NCI-H1694 treated with DMSO at 0.1 percent for 48 hours (cell line): ENCODE measurements at regions not wholly inside any gene's neighbourhood (a gene's known extent, or its start where the extent isn't known, plus 50 kb on each side); places are given as distances from the start of the nearest gene placed in this dataset.
A peak's percentile ranks its signal among the peaks of the same experiment; 100 is the strongest.

ENCODE experiments used
- DNase-seq: peaks from one replicate; lab custom pipeline; 2025; lab: John Stamatoyannopoulos, UW

DNA sequence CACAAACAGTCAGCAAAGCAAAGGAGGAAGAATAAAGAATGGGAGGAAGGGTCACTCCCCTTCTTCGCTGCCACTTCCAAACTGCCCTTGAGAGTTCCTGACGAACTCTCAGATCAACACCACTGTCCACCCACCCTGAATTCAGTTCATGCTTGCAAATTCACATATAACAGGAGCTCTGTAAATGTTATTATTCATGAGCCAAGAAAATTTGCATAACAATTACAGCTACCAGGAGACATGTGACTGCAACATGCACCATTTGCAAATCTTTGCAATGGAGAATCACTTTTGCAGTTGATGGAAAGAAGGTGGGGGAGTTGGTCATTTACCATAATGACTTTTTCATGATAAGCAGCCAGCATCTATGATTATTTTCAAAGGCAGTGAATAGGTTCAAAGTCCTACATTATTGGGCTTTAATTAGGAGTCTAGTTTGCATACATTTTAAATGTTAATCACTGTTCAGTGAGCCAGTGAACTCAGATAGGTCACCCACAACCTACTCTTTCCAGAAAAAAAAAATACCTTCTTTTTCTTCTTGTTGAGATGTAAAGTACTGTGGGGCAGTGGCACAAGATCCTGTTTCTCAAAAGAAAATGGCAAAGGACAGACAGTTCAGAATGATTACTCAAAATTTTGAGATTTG lies 149.7 kb downstream of the CAAP1 start:
- DNase-seq = no peak

DNA sequence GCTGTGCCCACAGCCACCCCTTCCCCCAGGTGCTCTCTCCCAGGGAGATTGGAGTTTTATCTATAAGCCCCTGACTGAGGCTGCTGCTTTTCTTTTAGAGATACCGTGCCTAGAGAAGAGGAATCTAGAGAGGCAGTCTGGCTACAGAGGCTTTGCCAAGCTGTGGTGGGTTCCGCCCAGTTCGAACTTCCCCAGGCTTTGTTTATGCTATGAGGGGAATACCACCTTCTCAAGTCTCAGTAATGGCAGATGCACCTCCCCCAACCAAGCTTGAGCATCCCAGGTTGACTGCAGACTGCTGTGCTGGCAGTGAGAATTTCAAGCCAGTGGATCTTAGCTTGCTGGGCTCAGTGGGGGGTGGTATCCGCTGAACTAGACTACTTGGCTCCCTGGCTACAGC lies 157.4 kb downstream of the CAAP1 start:
- DNase-seq = no peak

DNA sequence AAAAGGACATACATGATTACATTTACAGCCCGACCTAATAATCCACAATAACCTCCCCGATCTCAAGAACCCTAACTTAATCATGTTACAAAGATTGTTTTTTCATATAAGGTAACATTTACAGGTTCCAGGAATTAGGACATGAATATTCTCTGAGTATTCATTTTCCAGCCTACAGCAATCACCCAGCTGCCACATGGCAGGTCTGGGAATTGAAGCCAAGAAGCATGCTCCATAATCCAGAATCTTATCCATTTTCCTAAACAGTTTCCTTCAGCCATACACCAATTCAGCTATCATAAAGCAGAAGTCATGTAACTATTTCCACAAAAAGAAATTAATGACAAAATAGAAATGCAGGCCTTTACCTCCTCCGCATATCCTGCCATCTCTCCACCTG lies 163.4 kb downstream of the CAAP1 start:
- DNase-seq = no peak

DNA sequence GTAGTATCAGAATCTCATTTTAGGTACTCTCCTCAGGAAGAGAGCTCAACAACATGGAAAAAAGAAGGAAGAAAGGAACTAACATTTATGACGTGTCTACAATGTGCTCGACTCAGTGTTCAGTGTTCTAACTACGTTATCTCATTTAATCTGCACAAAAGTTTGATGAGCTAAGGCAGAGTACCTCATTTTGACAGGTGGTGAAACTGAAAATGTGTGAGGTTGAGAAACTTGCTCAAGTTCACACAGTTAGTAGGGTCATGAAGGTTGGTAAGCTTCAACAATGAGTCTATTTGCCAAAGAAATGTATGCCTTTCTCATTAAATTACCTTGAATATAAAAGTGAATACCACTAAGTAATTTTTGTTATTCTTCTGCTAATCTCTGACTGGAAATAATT lies 165.1 kb downstream of the CAAP1 start:
- DNase-seq = no peak

DNA sequence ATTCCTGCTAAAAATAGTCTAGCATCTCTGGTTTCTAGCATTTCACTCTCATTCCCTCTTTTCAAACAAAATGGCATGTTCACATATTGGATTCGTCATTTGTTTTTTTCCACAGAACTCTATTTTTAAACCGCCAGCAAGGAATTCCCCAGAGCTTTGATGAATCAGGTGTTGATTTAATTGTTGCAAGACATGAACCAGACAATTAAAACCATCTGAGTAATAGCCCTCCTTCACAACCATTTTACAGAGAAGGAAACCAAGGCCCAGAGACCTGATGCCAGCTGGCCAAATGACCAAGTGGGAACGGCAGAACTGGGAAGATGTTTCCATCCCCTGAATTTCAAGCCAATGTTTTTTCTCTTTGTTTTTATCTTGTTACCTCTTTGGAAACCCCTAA lies 167.0 kb downstream of the CAAP1 start:
- DNase-seq = no peak

DNA sequence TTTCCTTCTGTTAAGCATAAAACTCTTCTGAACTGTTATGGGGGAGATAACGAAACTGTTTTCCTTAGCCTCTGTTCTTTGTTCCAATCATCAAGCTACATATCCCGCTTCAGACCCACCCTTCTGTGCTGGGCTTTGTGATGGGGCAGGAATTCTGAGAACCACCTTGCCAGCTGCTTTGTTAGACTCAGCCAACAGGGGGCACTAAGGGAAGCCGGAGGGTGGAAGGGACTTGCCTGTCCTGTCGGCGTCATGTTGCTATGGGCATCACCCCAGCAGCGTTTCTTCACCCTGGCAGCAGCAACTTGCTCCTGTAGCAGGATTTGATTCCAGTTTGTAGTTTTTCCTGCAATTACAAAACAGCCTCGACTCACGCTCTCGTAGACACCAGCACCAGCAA lies 169.1 kb downstream of the CAAP1 start:
- peak; percentile 77 for DNase-seq

DNA sequence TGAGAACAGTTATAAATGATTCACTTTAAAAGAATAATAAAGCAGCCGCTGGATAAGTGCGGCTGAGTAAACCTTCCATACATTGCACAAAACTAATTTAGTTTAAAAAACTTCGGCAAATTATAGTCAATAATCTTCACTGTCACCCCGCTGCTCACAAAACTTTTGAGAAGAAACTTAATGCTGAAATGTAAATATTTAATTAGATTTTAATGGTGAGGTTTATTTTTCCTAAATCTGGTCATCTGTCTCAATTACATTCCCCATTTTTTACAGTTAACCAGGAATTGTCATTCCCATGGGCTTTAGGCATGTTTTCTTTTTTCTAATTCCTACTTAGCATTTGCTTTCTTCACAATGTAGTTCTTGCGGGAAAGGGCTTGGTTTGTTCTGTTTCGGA lies 169.8 kb downstream of the CAAP1 start:
- DNase-seq = no peak

DNA sequence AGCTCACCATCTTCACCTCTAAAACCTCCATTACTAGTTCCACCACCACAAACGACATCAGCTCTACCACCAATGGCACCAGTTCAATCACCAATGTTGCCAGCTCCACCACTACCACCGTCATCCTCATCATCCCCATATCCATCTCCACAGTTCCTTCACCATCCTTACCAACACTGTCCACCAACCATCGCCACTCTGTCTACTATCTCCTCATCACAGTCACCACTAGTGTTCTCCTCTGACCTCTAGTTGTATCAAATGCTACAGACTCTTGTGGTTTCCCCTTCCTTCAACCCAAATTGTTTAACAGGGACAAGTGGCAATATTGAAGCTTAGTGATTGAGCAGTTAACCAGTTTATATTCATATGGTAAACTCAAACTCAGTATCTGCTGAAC lies 182.6 kb downstream of the CAAP1 start:
- DNase-seq = no peak

DNA sequence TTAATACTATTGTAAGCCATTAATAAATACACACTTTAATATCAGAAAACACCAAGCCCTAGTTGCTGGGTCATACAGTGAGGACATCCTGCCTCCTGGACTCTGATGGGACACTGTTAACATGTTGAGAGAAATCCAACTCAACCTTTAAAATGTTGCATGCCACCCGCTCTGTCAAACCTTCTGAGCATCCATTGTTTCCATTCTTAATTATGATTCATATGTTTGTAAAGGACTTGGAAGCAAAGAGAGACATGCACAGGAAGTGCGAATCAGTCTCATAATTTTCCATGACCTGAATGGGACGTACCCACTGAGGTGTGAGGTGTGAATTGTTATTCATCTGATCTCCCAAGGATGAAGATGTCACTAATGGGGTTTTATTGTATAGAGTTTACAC lies 186.4 kb downstream of the CAAP1 start:
- no peak for DNase-seq

DNA sequence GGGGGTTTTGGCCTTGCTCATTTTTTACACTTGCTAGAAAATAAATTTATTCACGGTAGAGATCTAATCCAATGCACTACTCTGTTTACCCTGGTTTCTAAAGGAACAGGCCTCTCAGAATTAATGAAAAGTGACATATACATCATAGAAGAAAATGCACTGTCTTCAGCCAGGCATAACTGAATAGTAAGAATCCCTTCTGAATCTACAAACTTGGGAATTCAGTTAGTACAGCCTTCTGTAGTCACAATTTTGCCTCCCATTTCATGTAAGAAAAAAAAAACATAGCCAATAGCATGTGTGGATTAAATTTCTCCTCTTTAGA lies 197.3 kb downstream of the CAAP1 start:
- no peak for DNase-seq

DNA sequence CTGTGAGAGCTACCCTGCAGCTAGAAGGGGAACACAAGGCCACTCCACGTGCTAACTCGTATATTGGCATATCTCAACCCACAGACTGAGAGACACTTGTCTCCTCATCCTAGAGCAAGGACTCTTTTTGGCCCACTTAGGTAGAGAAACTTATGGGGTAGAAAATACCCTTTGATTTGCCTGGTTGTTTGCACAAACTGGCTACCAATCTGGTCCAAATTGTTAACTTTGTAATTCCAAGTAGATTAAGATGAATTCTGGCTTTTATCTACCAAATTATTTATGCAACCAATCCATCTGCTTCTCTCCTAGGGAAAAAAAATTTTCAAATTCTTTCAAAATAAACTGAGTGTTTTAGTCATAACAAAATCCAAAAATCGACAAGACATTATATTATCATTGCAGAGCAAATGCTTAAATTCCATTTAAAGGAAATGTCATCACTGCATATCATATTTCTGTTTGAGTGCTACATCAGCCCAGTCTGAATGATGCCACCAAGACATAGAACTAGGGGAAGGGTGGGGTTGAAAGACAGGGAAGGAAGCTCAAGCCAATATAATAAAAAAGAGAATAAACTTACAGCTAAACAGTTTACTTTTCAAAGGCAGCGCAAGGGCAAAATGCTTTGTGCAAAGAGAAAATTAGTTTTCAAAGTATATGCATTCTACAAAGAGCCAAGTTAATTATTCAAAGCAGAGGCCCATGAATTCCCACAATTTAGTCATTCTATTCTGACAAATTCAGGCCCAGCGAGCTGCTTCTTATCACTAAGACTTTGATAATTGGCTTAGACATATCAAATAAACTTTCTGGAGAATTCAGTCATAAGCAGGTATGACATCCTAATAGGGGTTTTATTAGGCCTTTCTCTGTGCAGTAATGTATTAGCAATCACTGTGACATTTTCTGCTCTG lies 198.0 kb downstream of the CAAP1 start:
- no peak for DNase-seq

DNA sequence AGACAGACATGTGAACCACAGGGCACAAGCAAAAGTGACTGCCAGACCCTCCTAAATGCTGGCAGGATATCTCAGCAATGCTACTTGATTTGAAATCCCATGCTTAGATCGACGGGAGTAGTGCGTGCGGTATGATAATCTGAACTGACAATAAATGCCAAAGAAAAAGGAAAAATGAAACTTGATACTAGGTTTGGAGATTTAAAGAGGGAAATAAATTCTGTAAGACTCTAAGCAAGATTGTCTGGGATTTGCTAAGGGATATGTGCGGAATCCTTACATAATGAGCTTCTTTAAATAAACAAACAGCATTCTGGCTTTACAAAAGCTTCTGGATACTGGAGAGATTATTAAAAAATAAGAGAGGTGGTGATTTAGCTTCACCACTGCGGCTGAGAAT lies 203.6 kb downstream of the CAAP1 start:
- no peak for DNase-seq

DNA sequence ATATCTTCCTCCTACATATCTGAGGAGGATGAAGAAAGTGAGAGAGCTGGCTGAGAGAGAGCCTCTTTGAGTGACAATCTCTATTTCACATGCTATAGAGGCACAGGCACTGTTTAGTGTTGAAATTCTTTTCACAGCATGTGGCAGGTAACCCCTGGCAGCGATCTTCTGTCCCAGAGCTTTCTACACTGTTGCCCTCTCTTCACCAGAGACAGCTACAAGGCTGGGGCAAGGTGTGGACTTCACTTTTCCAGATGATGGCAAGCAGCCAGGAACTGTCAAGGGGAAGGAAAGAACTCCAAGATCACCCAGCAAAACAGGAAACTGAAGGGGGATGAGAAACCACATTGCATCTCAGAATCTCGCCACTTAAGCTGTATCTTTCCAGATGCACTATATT lies 205.2 kb downstream of the CAAP1 start:
- no peak for DNase-seq

DNA sequence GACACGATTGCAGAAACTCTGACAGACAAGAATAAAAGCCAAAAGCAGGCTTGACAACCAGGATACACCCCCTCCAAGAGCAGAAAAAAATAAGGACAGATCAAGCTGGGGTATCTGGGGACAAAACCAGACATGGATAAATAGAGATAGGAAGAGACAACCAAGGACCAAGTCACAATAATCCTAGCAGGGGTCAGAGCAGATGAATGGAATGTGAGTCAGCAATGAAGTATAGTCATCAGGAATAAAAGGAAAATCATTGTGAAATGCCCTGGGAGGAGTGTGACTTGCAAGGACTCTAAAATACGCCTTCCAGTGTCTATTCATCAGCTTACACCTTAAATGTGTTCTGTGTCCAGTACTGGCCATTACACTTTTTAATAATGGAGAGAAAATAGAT lies 206.8 kb downstream of the CAAP1 start:
- no peak for DNase-seq

DNA sequence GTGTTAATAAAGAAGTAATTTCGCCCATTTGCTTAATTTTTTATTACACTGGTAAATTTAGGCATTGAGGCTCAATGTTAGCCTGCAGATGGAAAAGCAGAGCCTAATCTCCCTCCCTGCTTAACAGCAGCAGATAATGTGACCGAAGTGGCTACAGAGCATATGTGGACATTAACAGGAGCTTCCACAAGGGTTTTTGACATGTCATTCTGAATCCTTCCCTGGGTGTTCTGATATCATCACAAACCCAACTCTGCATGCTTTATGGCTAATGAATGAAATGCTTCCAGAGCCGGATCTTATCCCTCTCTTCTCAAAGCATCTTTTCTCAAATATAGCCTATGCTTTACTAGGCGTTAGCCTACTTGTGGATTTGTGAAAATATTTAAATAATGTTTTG lies 208.6 kb downstream of the CAAP1 start:
- DNase-seq = no peak

DNA sequence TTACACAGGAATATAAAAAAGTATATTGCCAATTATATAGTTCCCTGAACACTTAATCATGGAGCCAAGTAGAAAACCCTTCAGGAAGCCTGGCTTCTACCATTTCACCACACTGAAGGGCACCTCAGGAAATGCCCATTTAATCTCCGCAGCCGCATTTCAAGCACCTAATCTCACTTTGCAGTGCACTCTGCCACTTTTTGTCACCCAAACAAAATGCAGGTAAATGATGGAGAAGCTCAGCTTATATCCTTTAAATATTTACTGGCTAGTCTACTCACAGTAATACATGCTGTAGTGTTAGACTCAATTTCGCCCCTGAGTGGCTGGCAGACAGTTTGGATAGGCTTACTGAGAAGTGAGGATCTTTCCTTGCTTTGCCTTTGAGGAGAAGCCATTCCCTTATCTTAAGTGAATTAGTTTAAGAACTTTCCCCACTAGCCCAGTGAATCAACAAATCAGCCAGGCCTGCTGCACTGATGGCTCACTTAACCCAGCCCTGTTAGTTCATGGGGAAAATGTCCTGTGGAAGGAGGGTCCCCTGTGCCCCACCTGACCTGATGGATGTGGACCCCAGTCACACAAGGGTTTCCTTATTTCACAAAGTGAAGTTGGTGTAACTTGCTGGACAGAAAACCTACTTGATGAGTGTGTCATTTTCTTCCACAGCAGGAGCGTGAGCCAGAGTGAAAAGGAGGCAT lies 209.7 kb downstream of the CAAP1 start:
- no peak for DNase-seq

DNA sequence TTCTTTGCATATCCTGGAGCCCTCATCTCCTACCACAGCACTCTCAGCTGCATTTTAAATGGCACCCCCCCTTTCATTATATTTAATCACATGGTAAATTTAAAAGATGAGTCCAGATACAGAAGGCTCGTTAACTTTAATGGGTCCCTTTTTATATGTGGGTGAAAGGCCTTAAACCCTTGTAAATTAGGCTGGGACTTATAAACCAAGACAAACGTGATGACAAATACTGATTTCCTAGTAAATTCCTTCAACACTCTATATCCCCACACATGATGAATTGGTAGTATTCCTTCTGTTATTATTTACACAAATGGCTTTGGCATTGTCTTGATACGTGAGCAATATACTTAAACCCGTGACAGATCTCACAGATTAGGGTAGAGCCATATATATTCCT lies 210.6 kb downstream of the CAAP1 start:
- no peak for DNase-seq

DNA sequence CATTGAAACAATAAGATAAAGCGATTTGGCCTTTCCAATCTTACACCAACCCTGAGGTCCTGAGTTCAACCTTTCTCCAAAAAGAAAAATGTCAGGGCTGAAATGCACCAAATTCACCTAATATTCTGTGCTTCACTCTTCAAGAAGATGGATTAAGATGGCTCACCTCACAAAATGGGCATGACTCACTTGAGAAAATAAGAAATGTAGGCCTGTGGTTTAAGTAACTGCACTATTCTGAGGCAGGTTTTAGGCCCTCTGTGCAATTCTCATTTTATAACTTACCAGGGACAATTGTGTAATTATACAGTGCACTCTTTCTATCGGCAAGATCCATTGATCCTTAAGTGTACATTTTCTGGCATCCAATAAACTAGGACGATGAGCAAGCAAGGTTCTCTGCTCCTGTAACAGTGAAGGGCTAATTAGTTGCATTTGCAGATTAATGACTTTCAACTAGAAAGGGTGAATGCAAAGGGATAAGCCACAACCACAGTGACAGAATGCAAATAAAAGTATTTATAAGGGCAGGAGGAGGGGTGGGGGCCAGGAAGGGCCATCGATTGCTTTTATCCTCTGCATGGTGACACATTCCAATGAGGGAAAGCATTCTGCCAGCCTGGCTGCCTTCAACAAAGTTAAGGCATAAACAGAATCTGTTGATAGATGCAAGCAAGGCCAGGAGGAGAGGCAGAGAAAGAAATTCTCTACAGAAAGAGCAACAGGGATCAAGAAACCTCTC lies 214.5 kb downstream of the CAAP1 start:
- no peak for DNase-seq

DNA sequence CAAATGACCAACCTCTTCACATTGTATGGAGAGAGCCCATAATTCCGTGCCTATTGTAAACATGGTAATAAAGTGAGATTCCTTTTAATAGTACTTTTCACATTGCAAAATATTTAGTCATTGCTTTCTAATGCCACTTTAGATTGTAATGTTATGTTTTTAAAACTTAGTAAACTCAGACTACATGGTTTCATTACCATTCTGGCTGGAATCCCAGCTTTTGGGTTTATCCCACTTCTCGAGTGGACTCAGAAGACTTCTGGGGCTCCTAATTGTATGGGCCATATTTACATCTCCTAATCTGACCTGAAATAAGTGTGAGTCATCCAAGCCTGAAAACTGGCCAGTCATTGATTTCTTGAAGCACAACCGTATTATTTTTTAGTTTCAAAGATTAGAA lies 217.6 kb downstream of the CAAP1 start:
- no peak for DNase-seq

DNA sequence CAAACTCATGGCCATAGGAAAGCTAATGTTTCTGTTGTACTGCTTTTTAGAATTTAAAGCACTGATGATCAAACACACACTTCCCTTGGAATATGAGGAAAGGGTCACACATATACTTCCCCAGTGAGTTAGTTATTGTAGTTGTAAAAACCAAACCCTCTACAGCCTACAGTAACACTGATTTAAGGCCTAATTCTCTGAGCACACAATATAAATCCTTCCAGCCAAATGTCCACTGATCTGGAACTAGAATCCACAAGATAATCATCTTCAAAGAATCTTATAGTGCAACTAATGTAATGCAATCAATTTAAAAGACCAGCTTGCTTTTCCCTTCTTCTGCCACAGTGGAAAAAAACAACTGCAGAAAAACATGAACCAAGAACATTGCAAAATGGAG lies 219.3 kb downstream of the CAAP1 start:
- DNase-seq = no peak

DNA sequence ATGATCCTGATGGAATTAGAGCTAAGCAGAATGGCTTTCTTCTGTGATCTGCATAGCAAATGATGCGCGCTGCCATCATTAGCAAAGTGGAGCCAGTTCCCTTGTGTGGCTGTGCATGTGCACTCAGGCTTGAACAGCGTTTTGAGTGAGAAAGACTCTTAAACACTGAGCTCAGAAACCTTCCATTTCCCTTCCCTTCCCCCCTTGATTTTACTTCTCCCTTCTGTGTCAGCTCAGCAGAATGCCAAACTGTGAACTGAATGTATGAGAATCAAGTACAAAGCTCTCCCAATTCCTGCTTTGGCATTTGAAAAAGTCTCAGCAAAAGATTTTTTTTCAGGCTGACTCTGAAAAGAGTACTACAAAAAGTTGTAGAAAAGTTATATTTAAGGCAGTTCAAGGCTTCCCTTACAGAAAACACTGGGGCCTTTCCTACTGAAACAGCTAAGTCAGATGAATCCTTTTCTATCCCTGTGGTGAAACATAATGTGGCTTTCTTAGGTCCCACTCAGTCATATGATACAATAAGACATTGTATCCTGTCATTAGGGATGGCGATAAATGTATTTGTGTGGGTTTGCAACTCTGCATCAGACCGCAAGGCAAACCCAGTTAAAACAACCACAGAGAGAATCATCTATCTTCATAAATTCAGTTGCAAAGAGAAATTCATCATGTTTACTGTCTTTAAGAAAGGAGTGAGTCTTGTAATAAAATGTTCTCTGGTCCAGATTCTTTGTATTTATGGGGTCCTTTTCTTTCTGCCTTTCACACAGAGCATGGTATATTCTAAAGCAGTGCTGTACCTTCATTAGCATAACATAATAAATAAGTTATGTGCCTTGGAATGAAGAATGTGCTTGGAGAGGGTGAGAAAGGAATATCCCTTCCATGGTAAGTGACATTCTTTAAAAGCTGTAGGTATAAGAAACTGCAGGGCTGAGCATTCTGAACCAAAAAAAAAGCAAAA lies 222.6 kb downstream of the CAAP1 start:
- no peak for DNase-seq
